Central memory CD8-positive, alpha-beta T cell (primary cell): ENCODE measurements at regions not wholly inside any gene's neighbourhood (a gene's known extent, or its start where the extent isn't known, plus 50 kb on each side); places are given as distances from the start of the nearest gene placed in this dataset.
"Not testable (repeated sequence)": the region's sequence is repeated elsewhere in the genome, so short reads cannot be mapped to it uniquely, and the experiment has no call there.

Experiments used
- ATAC-seq: fragments of 150-1000 bp; cut with Tn5 transposase; replicated peaks from 2 replicates; pipeline ENCODE4 v1.10.0; 2022; ENCODE audit warnings: mild to moderate bottlenecking, moderate FRiP score, moderate number of reproducible peaks; ENCODE audit not compliant: poor library complexity, severe bottlenecking; ENCODE audit errors: extremely low read depth
- DNase-seq, 2 donors: peaks; one replicate each; pipeline ENCODE4 v3.0.0; 2021; ENCODE audit warnings: low spot score in 2 of 2
- H3K27ac Mint-ChIP-seq: one replicate; pipeline ENCODE4 v1.8.0; 2022; ENCODE audit warnings: low read depth, mild to moderate bottlenecking, moderate library complexity, mixed read lengths
- H3K27me3 Mint-ChIP-seq: one replicate; pipeline ENCODE4 v1.8.0; 2022; ENCODE audit warnings: mixed read lengths
- H3K36me3 Mint-ChIP-seq: one replicate; pipeline ENCODE4 v1.8.0; 2022; ENCODE audit warnings: mild to moderate bottlenecking, moderate library complexity, mixed read lengths; ENCODE audit not compliant: insufficient read depth
- H3K4me1 Mint-ChIP-seq: one replicate; pipeline ENCODE4 v1.8.0; 2022; ENCODE audit warnings: mixed read lengths
- H3K4me3 Mint-ChIP-seq: one replicate; pipeline ENCODE4 v1.8.0; 2022; ENCODE audit warnings: mild to moderate bottlenecking, moderate library complexity, mixed read lengths
- H3K9me3 Mint-ChIP-seq: one replicate; pipeline ENCODE4 v1.8.0; 2022; ENCODE audit warnings: mixed read lengths

DNA sequence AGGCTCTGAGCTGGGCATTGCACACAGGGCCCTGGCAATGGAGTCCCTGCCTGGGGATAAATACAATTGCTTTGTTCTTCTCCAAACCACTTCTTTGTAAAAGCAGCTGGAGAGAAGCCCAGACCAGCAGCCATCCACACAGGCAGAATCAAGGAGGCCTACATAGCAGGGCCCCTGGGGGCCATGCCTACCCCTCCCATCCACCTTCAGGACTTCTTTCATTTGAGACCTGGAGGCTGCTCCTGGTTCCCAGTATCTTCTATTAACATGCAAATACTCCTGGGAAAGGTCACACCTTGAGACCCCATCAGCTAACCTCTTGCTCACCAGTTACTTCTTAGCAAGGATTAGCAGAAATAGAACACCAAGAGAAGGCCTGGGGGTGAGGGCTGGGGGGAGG lies 511.1 kb downstream of the SOX6 start:
- Mint-ChIP-seq H3K27me3 (no peaks in the 10 kb centered on the region), H3K4me3 (no peak overlapping the region), H3K4me1 (no peaks in the 10 kb centered on the region), H3K9me3 (peaks cover 11% of the 10 kb centered on the region), H3K27ac (no peak overlapping the region), H3K36me3 (peaks cover 1% of the 10 kb centered on the region)
- DNase-seq: no peak
- ATAC-seq: no peak

- DNase-seq: no peak
- H3K27ac Mint-ChIP-seq: no peak overlapping the region
- H3K36me3 Mint-ChIP-seq: no peaks in the 10 kb centered on the region
- H3K9me3 Mint-ChIP-seq: peaks cover 6% of the 10 kb centered on the region
- H3K4me1 Mint-ChIP-seq: no peaks in the 10 kb centered on the region
- no peak overlapping the region for H3K4me3 Mint-ChIP-seq
- no peaks in the 10 kb centered on the region for H3K27me3 Mint-ChIP-seq
- ATAC-seq: no peak
Measured at GRCh38 chr11:15848631-15849168, 507.6 kb downstream of the SOX6 start.

DNA sequence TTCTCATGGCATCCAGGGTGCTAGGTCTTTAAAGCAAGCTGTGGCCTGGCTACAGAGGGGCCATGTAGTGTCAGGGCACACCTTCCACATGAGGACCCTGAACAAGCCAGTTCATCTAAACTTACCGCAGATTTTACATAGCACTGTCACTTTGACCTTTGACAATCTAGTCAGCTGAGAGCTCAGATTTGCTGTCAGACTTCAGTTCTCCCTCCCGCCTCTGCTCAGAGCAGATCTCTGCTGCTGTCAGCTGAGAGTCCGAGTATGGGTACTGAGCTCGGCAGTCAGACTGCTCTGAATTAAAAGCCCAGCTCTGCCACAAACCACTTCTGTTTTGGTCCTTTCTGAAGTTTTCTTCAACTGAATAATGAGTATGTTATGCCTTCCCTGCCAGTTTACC lies 507.1 kb downstream of the SOX6 start:
- no peaks in the 10 kb centered on the region for H3K27me3 Mint-ChIP-seq
- no peaks in the 10 kb centered on the region for H3K36me3 Mint-ChIP-seq
- ATAC-seq (no peak), DNase-seq (no peak)
- H3K9me3 Mint-ChIP-seq: peaks cover 11% of the 10 kb centered on the region
- no peaks in the 10 kb centered on the region for H3K4me1 Mint-ChIP-seq
- H3K4me3 Mint-ChIP-seq: no peak overlapping the region
- H3K27ac Mint-ChIP-seq: no peak overlapping the region

DNA sequence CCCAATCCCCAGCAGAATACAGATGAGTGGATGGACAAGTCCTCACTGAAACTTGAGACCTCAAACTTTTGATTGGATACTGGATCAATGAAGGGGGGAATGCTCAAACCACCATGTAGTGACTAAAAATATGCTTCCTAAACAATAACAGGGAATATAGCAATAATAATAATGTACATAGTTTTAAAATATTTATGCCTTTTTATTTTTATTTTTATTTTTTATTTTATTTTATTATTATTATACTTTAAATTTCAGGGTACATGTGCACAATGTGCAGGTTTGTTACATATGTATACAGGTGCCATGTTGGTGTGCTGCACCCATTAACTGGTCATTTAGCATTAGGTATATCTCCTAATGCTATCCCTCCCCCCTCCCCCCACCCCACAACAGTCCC lies 506.0 kb downstream of the SOX6 start:
- H3K27me3 Mint-ChIP-seq, H3K4me3 Mint-ChIP-seq, ATAC-seq, H3K36me3 Mint-ChIP-seq, H3K4me1 Mint-ChIP-seq, DNase-seq, H3K27ac Mint-ChIP-seq: not testable (repeated sequence)
- H3K9me3 Mint-ChIP-seq: peaks cover 11% of the 10 kb centered on the region

- H3K27me3 Mint-ChIP-seq: no peaks in the 10 kb centered on the region
- no peaks in the 10 kb centered on the region for H3K4me1 Mint-ChIP-seq
- no peaks in the 10 kb centered on the region for H3K36me3 Mint-ChIP-seq
- H3K4me3 Mint-ChIP-seq: no peak overlapping the region
- H3K27ac Mint-ChIP-seq: no peak overlapping the region
- no peak for DNase-seq
- peaks cover 7% of the 10 kb centered on the region for H3K9me3 Mint-ChIP-seq
- ATAC-seq: no peak
Measured at GRCh38 chr11:15851051-15851498, 505.3 kb downstream of the SOX6 start.

DNA sequence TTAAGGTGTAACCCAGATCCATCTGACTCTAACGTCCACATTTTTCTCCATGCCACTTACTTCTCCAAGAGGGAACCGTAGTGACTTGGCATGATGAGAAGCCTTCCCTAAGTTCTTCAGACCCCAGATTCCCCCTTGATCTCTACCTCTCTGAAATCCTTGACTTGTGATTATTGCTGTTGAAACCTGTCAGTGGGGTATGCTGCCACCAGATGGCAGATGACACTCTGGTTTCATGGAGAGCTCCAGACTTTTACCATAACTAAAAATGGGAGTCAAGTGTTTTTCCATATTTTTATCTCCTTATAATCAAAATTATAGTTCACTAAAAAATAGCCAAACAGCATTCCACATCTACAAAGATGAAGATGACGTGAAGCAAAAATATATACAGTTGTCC lies 504.2 kb downstream of the SOX6 start:
- no peaks in the 10 kb centered on the region for H3K27me3 Mint-ChIP-seq
- peaks cover 6% of the 10 kb centered on the region for H3K9me3 Mint-ChIP-seq
- H3K36me3 Mint-ChIP-seq: no peaks in the 10 kb centered on the region
- no peaks in the 10 kb centered on the region for H3K4me1 Mint-ChIP-seq
- ATAC-seq: no peak
- DNase-seq: no peak
- no peak overlapping the region for H3K27ac Mint-ChIP-seq
- no peak overlapping the region for H3K4me3 Mint-ChIP-seq

DNA sequence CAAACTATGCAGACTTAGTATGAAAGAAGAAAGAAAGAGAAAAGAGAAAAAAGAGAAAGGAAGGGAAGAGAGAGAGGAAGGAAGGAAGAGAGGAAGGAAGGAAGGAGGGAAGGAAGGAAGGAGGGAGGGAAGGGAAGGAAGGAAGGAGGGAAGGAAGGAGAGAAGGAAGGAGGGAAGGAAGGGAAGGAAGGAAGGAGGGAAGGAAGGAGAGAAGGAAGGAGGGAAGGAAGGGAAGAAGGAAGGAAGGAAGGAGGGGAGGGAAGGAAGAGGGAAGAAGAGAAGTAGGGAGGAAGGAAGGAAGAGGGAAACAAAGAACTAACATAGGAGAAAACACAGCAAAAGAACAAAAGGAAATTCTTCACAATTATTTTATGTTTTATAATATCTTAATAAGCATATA lies 502.1 kb downstream of the SOX6 start:
- Mint-ChIP-seq H3K4me3 (no peak overlapping the region), H3K27me3 (no peaks in the 10 kb centered on the region), H3K36me3 (no peaks in the 10 kb centered on the region), H3K27ac (no peak overlapping the region), H3K4me1 (no peaks in the 10 kb centered on the region), H3K9me3 (peaks cover 6% of the 10 kb centered on the region)
- ATAC-seq (no peak), DNase-seq (no peak)

GRCh38 chr11:15858881-15859280 lies 497.5 kb downstream of the SOX6 start:
- no peak overlapping the region for H3K4me3 Mint-ChIP-seq
- ATAC-seq (no peak), DNase-seq (no peak)
- no peak overlapping the region for H3K27ac Mint-ChIP-seq
- H3K36me3 Mint-ChIP-seq: no peaks in the 10 kb centered on the region
- H3K27me3 Mint-ChIP-seq: no peaks in the 10 kb centered on the region
- no peaks in the 10 kb centered on the region for H3K4me1 Mint-ChIP-seq
- H3K9me3 Mint-ChIP-seq: peaks cover 17% of the 10 kb centered on the region

DNA sequence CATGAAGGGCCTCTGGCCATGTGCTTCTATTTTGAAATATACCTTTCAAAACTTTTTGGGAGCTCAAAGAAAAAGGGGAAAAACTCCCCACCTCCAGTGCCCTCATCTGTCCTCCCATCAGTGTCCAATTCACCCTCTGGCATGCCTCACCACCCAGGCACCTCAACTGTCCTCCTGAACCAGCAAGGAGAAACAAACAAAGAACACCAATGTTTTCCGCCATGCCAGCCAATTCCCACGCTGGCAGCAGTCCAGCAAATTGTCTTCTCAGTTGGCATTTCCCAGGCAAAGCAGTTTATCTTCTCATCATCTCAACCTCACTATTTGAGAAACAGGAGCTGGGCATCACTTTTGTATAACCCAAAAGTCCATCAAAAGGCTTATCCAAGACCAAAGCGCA lies 496.9 kb downstream of the SOX6 start:
- H3K9me3 Mint-ChIP-seq: peaks cover 18% of the 10 kb centered on the region
- no peaks in the 10 kb centered on the region for H3K27me3 Mint-ChIP-seq
- H3K4me1 Mint-ChIP-seq: no peaks in the 10 kb centered on the region
- H3K36me3 Mint-ChIP-seq: no peaks in the 10 kb centered on the region
- no peak overlapping the region for H3K4me3 Mint-ChIP-seq
- DNase-seq: no peak
- H3K27ac Mint-ChIP-seq: no peak overlapping the region
- no peak for ATAC-seq

DNA sequence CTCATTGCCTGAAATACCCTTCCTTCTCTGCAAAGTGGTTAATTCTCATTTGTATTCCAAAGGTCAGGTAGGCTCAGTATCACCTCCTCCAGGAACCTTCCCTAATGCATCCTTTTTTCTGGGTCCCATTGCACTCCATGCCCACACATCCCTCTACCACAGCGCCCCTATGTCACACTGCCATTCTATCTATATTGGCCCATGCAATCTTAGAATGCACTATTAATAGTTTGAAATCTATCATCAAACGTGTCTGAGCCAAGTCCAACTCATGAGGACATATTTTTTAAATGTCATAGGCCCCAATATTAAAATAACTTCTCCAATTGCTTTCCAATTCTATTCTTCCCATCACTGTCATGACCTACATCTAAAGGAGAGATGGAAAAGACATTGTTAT lies 495.1 kb downstream of the SOX6 start:
- Mint-ChIP-seq H3K9me3 (peaks cover 19% of the 10 kb centered on the region), H3K36me3 (no peaks in the 10 kb centered on the region), H3K27me3 (no peaks in the 10 kb centered on the region), H3K4me1 (no peaks in the 10 kb centered on the region), H3K27ac (no peak overlapping the region), H3K4me3 (no peak overlapping the region)
- ATAC-seq: no peak
- DNase-seq: no peak

- no peak for ATAC-seq
- no peaks in the 10 kb centered on the region for H3K27me3 Mint-ChIP-seq
Measured at GRCh38 chr11:15863411-15863810, 492.9 kb downstream of the SOX6 start.

GRCh38 chr11:15864026-15864805 lies 492.1 kb downstream of the SOX6 start:
- Mint-ChIP-seq H3K4me3 (no peak overlapping the region), H3K27me3 (no peaks in the 10 kb centered on the region), H3K36me3 (no peaks in the 10 kb centered on the region), H3K27ac (no peak overlapping the region), H3K9me3 (peaks cover 19% of the 10 kb centered on the region), H3K4me1 (no peaks in the 10 kb centered on the region)
- no peak for ATAC-seq
- DNase-seq: no peak

More at GRCh38 chr11:15863411-15863810, 492.9 kb downstream of the SOX6 start:
- no peak overlapping the region for H3K4me3 Mint-ChIP-seq
- peaks cover 19% of the 10 kb centered on the region for H3K9me3 Mint-ChIP-seq
- no peak for DNase-seq
- no peaks in the 10 kb centered on the region for H3K36me3 Mint-ChIP-seq
- H3K27ac Mint-ChIP-seq: no peak overlapping the region
- H3K4me1 Mint-ChIP-seq: no peaks in the 10 kb centered on the region

DNA sequence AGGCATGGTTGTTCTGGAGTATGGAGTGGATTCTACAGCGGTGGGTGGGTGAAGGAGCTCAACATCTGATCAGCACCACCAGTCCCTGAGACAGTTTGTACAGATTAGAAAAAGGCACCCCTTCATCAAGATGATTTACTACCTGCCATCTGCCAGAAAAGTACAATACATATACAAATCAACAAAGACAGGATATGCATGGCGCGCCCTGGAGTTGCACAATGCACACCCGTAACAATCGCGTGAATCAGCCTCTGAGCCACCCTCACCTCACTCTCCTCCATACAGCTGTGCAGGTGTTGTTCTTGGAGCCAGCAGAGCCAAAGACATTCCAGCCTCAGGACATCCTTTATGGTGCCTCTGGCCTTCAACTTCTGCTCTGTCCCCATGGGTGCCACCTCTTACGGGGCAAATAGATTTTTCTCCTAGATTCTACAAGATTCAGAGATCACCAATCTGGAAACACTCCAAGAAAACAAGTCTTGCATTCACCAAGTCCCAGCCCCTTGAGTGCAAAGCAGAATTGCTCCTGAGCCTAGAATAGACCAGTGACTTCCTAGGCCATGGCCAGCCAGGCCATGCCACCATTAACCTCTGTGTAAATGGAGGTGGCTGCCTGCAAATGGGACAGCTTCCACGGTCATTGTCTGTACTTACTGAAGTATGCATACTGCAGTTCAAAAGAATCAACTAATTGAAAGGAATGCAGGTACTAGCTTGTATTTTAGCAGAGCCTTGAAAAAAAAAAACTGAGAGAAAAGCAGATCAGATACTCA lies 490.9 kb downstream of the SOX6 start:
- Mint-ChIP-seq H3K36me3 (no peaks in the 10 kb centered on the region), H3K9me3 (peaks cover 18% of the 10 kb centered on the region), H3K4me1 (no peaks in the 10 kb centered on the region), H3K27me3 (no peaks in the 10 kb centered on the region), H3K27ac (no peak overlapping the region), H3K4me3 (no peak overlapping the region)
- DNase-seq (no peak), ATAC-seq (no peak)
